ENCODE measurements at regions not wholly inside any gene's neighbourhood (a gene's known extent, or its start where the extent isn't known, plus 50 kb on each side); places are given as distances from the start of the nearest gene placed in this dataset.
"Not testable (repeated sequence)": the region's sequence is repeated elsewhere in the genome, so short reads cannot be mapped to it uniquely, and the experiment has no call there.

- H3K9me3 Mint-ChIP-seq; H3K27ac Mint-ChIP-seq; H3K36me3 Mint-ChIP-seq; ATAC-seq; DNase-seq (ENCODE audit: low spot score in 2 of 2): not testable (repeated sequence)
These were observed 290.3 kb upstream of the CELF2 start for GRCh38 chr10:10727411-10727810.

- Mint-ChIP-seq H3K36me3 (no peaks in the 10 kb centered on the region), H3K9me3 (no peaks in the 10 kb centered on the region), H3K27ac (no peak overlapping the region)
- DNase-seq (ENCODE audit: low spot score in 2 of 2): no peak
- ATAC-seq: peak in 1 of 2 donors; percentile 47
These were observed 289.9 kb upstream of the CELF2 start for GRCh38 chr10:10727812-10728211.

DNA sequence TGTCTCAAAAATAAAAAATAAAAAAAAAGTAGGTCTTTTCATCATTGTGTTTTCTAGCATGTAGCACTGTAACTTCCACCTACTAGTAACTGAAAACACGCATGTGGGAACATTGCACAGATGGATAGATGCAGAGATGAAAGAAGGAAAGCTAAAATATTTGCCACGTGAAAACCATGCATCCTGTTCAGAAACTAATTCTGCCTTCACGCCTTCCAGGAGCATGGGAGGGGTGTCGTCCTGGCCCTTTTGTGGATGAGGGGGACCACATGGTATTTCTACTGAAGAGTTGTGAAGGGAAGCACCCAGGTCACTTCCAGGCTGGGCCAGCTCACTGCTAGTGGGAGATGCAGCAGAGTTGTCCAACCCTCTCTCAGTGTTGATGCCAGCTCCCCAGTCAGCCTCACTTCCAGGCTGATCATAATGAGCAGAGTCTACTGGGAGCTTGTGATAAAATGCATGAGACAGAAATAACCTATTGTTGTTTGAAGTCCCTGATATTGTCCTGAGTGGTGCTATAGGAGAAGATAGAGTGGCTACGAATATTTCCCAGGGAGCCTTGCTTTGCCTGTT, 287.1 kb upstream of the CELF2 start:
- H3K9me3 Mint-ChIP-seq: no peaks in the 10 kb centered on the region
- no peak for ATAC-seq
- H3K36me3 Mint-ChIP-seq: no peaks in the 10 kb centered on the region
- DNase-seq (ENCODE audit: low spot score in 2 of 2): no peak
- H3K27ac Mint-ChIP-seq: no peak overlapping the region

GRCh38 chr10:10731366-10731765, 286.3 kb upstream of the CELF2 start:
- Mint-ChIP-seq H3K9me3 (no peaks in the 10 kb centered on the region), H3K27ac (no peak overlapping the region), H3K36me3 (no peaks in the 10 kb centered on the region)
- no peak for ATAC-seq
- no peak for DNase-seq (ENCODE audit: low spot score in 2 of 2)

GRCh38 chr10:10734356-10735064, 283.2 kb upstream of the CELF2 start:
- no peak overlapping the region for H3K27ac Mint-ChIP-seq
- H3K36me3 Mint-ChIP-seq: no peaks in the 10 kb centered on the region
- H3K9me3 Mint-ChIP-seq: no peaks in the 10 kb centered on the region
- DNase-seq (ENCODE audit: low spot score in 2 of 2): no peak
- no peak for ATAC-seq

DNA sequence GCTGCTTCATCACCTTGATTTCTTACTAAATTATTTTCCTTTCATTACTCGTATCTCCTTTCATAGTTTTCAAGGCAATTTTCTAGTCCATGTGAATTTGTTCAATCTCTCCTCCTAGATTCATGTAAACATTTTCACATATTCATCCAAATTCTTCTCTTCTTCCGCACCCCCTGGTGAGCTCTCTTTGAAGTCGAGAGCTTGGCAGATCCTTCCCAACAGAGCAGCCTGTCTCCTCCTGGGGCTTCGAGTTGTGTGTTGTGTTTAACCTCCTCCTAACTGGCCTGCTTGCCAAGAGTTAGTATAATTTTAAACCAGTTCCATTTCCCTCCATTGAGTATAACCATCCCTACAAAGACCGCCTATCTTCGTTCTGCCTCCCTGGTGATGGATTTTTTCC, 272.4 kb upstream of the CELF2 start:
- Mint-ChIP-seq H3K27ac (no peak overlapping the region), H3K36me3 (no peaks in the 10 kb centered on the region), H3K9me3 (peaks cover 4 to 7% of the 10 kb centered on the region in 2 donors)
- DNase-seq (ENCODE audit: low spot score in 2 of 2) (no peak), ATAC-seq (no peak)

DNA sequence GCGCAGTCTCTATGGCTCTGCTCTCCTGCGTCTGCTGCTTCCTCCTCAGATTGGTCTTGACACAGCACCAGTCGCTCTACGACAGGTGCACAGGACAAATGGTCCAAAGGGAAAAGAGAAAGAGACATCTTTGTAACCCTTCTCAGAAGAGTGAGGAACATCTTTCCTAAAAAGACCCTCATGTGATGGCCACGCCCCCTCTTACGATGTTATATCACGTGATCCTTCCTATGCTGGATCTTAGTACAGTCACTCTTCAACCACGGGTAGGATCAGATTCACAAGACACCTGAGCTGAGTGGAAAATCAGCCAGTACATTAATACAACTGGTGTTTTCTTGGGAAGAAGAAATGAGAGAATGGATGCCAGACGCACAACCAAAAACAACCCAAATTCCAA, 262.2 kb upstream of the CELF2 start:
- ATAC-seq (no peak), DNase-seq (ENCODE audit: low spot score in 2 of 2) (no peak)
- no peaks in the 10 kb centered on the region for H3K36me3 Mint-ChIP-seq
- no peak overlapping the region for H3K27ac Mint-ChIP-seq
- no peaks in the 10 kb centered on the region for H3K9me3 Mint-ChIP-seq

DNA sequence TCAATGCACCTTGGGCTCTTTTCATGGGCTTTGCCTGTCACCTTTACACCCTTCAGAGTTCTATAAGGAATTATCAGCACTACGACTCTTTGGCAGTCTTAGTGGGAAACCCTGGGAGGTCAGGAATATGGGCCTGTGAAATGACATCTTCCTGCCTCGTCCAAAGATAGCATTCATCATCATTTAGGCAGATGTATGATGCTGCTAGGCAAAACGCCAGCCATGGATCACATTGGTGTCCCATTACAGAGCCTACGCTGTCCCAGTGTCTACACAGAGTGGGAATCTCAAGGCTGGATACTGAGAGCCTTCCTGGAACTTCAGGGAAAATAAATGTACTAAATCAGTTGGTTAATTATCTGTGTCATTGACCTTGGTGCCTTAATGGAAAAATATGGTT, 259.4 kb upstream of the CELF2 start:
- DNase-seq (ENCODE audit: low spot score in 2 of 2) (no peak), ATAC-seq (no peak)
- H3K36me3 Mint-ChIP-seq: no peaks in the 10 kb centered on the region
- no peaks in the 10 kb centered on the region for H3K9me3 Mint-ChIP-seq
- H3K27ac Mint-ChIP-seq: no peak overlapping the region

- H3K36me3 Mint-ChIP-seq; ATAC-seq; H3K9me3 Mint-ChIP-seq; DNase-seq (ENCODE audit: low spot score in 2 of 2); H3K27ac Mint-ChIP-seq: not testable (repeated sequence)
These were observed 257.9 kb upstream of the CELF2 start for GRCh38 chr10:10759806-10760205.

GRCh38 chr10:10765017-10765416, 252.7 kb upstream of the CELF2 start:
- ATAC-seq (no peak), DNase-seq (ENCODE audit: low spot score in 2 of 2) (no peak)
- Mint-ChIP-seq H3K9me3 (no peaks in the 10 kb centered on the region), H3K27ac (no peak overlapping the region), H3K36me3 (no peaks in the 10 kb centered on the region)

GRCh38 chr10:10772411-10772810, 245.3 kb upstream of the CELF2 start:
- no peaks in the 10 kb centered on the region for H3K36me3 Mint-ChIP-seq
- no peak overlapping the region for H3K27ac Mint-ChIP-seq
- H3K9me3 Mint-ChIP-seq: no peaks in the 10 kb centered on the region
- ATAC-seq (no peak), DNase-seq (ENCODE audit: low spot score in 2 of 2) (no peak)

- no peak for ATAC-seq
- Mint-ChIP-seq H3K9me3 (no peaks in the 10 kb centered on the region), H3K36me3 (no peaks in the 10 kb centered on the region), H3K27ac (no peak overlapping the region)
- DNase-seq (ENCODE audit: low spot score in 2 of 2): no peak
These were observed 244.7 kb upstream of the CELF2 start for GRCh38 chr10:10772874-10773508.

DNA sequence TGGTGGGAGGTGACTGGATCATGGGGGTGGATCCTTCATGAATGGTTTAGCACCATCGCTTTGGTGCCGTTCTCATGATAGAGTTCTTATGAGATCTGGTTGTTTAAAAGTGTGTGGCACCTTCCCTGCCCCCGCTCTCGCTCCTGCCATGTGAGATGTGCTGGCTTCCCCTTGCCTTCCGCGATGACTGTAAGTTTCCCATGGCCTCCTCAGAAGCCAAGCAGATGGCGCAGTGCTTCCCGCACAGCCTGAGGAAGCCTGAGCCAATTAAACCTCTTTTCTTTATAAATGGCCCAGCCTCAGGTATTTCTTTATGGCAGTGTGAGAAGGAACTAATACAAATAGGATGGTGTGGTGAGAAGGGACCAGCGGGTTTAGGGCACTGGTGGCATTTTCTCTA, 243.3 kb upstream of the CELF2 start:
- no peaks in the 10 kb centered on the region for H3K36me3 Mint-ChIP-seq
- ATAC-seq: no peak
- no peak overlapping the region for H3K27ac Mint-ChIP-seq
- DNase-seq (ENCODE audit: low spot score in 2 of 2): no peak
- H3K9me3 Mint-ChIP-seq: no peaks in the 10 kb centered on the region

DNA sequence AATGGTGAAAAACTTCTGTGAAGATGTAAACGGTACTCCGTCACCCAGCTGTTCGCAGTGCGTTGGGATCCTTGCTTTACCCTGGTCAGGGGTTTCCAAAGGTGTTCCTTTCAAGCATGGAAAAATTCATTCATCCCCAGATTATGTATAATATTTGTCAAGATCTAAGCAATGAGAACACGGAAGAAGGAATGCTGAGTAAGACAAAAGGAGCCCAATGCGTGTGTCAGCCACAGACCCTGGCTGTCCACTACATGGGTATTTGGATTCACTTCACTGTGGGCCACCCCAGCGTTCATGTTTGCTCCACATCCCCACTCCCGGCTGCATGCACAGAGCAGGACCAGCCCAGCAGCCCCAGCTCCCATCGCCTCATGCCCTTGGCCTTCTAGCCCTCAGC, 241.3 kb upstream of the CELF2 start:
- Mint-ChIP-seq H3K9me3 (no peaks in the 10 kb centered on the region), H3K27ac (no peak overlapping the region), H3K36me3 (no peaks in the 10 kb centered on the region)
- ATAC-seq (no peak), DNase-seq (ENCODE audit: low spot score in 2 of 2) (no peak)

GRCh38 chr10:10777279-10777678, 240.4 kb upstream of the CELF2 start:
- H3K27ac Mint-ChIP-seq: peak overlapping the region in 1 of 2 donors; percentile 17
- H3K9me3 Mint-ChIP-seq: no peaks in the 10 kb centered on the region
- no peaks in the 10 kb centered on the region for H3K36me3 Mint-ChIP-seq
- no peak for DNase-seq (ENCODE audit: low spot score in 2 of 2)
- no peak for ATAC-seq

GRCh38 chr10:10777723-10778122, 239.9 kb upstream of the CELF2 start:
- DNase-seq (ENCODE audit: low spot score in 2 of 2): no peak
- H3K36me3 Mint-ChIP-seq: no peaks in the 10 kb centered on the region
- peak overlapping the region in 1 of 2 donors; percentile 17 for H3K27ac Mint-ChIP-seq
- ATAC-seq: no peak
- H3K9me3 Mint-ChIP-seq: no peaks in the 10 kb centered on the region

DNA sequence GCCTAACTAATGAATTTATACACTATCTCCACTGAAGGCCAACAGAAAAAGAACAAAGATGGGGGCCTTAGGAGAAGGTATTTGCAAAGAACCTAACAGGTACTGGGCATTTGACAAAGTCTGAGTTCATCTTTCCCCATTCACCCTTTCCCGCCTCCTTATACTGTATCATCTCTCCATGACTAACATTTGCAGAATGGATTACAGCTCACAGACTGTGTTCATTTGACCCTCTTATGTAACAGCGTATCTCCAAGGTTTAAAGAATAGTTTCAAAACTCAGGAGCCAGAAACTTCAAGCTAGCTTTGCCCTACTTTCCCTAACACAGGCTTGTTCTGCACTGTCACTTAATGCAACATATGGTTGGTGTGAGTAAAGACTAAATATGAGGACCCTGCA, 238.7 kb upstream of the CELF2 start:
- Mint-ChIP-seq H3K36me3 (no peaks in the 10 kb centered on the region), H3K27ac (no peak overlapping the region), H3K9me3 (no peaks in the 10 kb centered on the region)
- no peak for DNase-seq (ENCODE audit: low spot score in 2 of 2)
- no peak for ATAC-seq

GRCh38 chr10:10779511-10779910, 238.2 kb upstream of the CELF2 start:
- no peak for DNase-seq (ENCODE audit: low spot score in 2 of 2)
- Mint-ChIP-seq H3K9me3 (peaks cover 0 to 2% of the 10 kb centered on the region in 2 donors), H3K27ac (no peak overlapping the region), H3K36me3 (peaks cover 0 to 1% of the 10 kb centered on the region in 2 donors)
- no peak for ATAC-seq

Measured in activated naive CD4-positive, alpha-beta T cell treated with anti-CD3 and anti-CD28 coated beads, Interleukin-2, amount 50 U/mL, for 72 hours (primary cell).